H1 (cell line): ENCODE measurements at regions not wholly inside any gene's neighbourhood (a gene's known extent, or its start where the extent isn't known, plus 50 kb on each side); places are given as distances from the start of the nearest gene placed in this dataset.

Source experiments
- CTCF ChIA-PET: fragments of 300-600 bp; sonication (Branson Sonifier 250); formaldehyde crosslinking; loops from one replicate; lab custom pipeline; 2021; ENCODE audit not compliant: partially characterized antibody; lab: Charles Lee
- POLR2A ChIA-PET: fragments of 300-600 bp; sonication (Branson Sonifier 250); formaldehyde crosslinking; loops from one replicate; lab custom pipeline; 2021; ENCODE audit warnings: inconsistent platforms; ENCODE audit not compliant: partially characterized antibody; lab: Charles Lee
- DNase-seq, 2 experiments: peaks; one replicate each; pipeline versions ENCODE4 v3.0.0 to v3.0.0-alpha.2; 2010 to 2022; ENCODE audit warnings: low spot score in 2 of 2, low read depth in 1 of 2, mixed read lengths in 1 of 2
- FAIRE-seq: peaks from 2 replicates; lab custom pipeline; 2011; peaks lifted over from hg19 to GRCh38; lab: Jason Lieb, UNC
- H2AFZ ChIP-seq: 2 replicates; pipeline ENCODE4 v1.8.1; 2012; ENCODE audit warnings: low read length, inconsistent platforms
- H2AK5ac ChIP-seq: 2 replicates; pipeline ENCODE4 v1.6.1; 2013; ENCODE audit warnings: low read depth, low read length
- H2BK120ac ChIP-seq: replicated peaks from 2 replicates; pipeline ENCODE3; 2013; ENCODE audit warnings: low read depth, low read length, inconsistent platforms
- H2BK12ac ChIP-seq: 2 replicates; pipeline ENCODE4 v1.6.1; 2013; ENCODE audit warnings: low read depth, low read length
- H2BK15ac ChIP-seq: 2 replicates; pipeline ENCODE4 v1.6.1; 2013; ENCODE audit warnings: low read length
- H2BK20ac ChIP-seq: 2 replicates; pipeline ENCODE4 v1.6.1; 2013; ENCODE audit warnings: low read length
- H2BK5ac ChIP-seq: 2 replicates; pipeline ENCODE4 v1.6.1; 2013; ENCODE audit warnings: low read depth, low read length
- H3K14ac ChIP-seq: 2 replicates; pipeline ENCODE4 v1.6.1; 2013; ENCODE audit warnings: inconsistent platforms; ENCODE audit not compliant: insufficient read length
- H3K18ac ChIP-seq: 2 replicates; pipeline ENCODE4 v1.6.1; 2013; ENCODE audit warnings: low read length; ENCODE audit errors: extremely low read depth
- H3K23ac ChIP-seq: 2 replicates; pipeline ENCODE4 v1.6.1; 2013; ENCODE audit warnings: inconsistent platforms; ENCODE audit not compliant: insufficient read length
- H3K23me2 ChIP-seq: 2 replicates; pipeline ENCODE4 v1.6.1; 2013; ENCODE audit warnings: low read depth, low read length
- H3K27ac ChIP-seq: 2 replicates; pipeline ENCODE4 v1.6.1; 2011; ENCODE audit warnings: low read depth, low read length, inconsistent platforms
- H3K27me3 ChIP-seq, 4 experiments: replicated peaks in 1 of 4; 1 replicate in 1 of 4; 2 replicates in 3 of 4; pipeline versions ENCODE4 v1.6.1 to v1.8.1; 2011 to 2013; ENCODE audit warnings: low read length in 3 of 4, mild to moderate bottlenecking in 3 of 4, inconsistent platforms in 2 of 4, mixed read lengths in 2 of 4, moderate library complexity in 1 of 4; ENCODE audit not compliant: control insufficient read depth in 3 of 4, insufficient read depth in 3 of 4; ENCODE audit errors: extremely low read depth in 1 of 4
- H3K36me3 ChIP-seq, 4 experiments: 2 replicates each; pipeline versions ENCODE4 v1.6.1 to v1.8.1; 2011 to 2013; ENCODE audit warnings: mild to moderate bottlenecking in 4 of 4, low read length in 3 of 4, moderate library complexity in 2 of 4, control low read depth in 1 of 4, inconsistent platforms in 1 of 4; ENCODE audit not compliant: insufficient read depth in 4 of 4, control insufficient read depth in 2 of 4
- H3K4ac ChIP-seq: replicated peaks from 2 replicates; pipeline ENCODE3; 2013; ENCODE audit warnings: low read length, low read depth, mixed read lengths, inconsistent platforms; ENCODE audit not compliant: insufficient read length
- H3K4me1 ChIP-seq, 4 experiments: replicated peaks in 1 of 4; 1 replicate in 1 of 4; 2 replicates in 3 of 4; pipeline versions ENCODE4 v1.6.1 to v1.8.1; 2011 to 2013; ENCODE audit warnings: low read length in 3 of 4, inconsistent platforms in 2 of 4, mixed read lengths in 1 of 4; ENCODE audit not compliant: insufficient read depth in 4 of 4, control insufficient read depth in 3 of 4
- H3K4me2 ChIP-seq, 2 experiments: 2 replicates each; pipeline versions ENCODE4 v1.6.1 to v1.8.1; 2011 to 2013; ENCODE audit warnings: low read depth in 2 of 2, low read length in 2 of 2, control low read depth in 1 of 2, inconsistent platforms in 1 of 2, mild to moderate bottlenecking in 1 of 2; ENCODE audit not compliant: insufficient read depth in 1 of 2
- H3K4me3 ChIP-seq, 4 experiments: fragments of 200-600, 300-600 bp in 1 of 4; sonication (generic), shearing (Covaris generic), sonication (Bioruptor Twin) in 1 of 4; 2 replicates each; pipeline versions ENCODE4 v1.5.1 to v1.8.1; 2011 to 2016; ENCODE audit warnings: low read length in 4 of 4, low read depth in 3 of 4, control low read depth in 2 of 4, inconsistent platforms in 2 of 4, mild to moderate bottlenecking in 2 of 4, mixed read lengths in 1 of 4, moderate library complexity in 1 of 4; ENCODE audit not compliant: insufficient read depth in 2 of 4; ENCODE audit errors: extremely low read depth in 1 of 4
- H3K56ac ChIP-seq: replicated peaks from 2 replicates; pipeline ENCODE3; 2013; ENCODE audit warnings: low read depth, mild to moderate bottlenecking, mixed read lengths, low read length, inconsistent platforms; ENCODE audit not compliant: insufficient read length
- H3K79me1 ChIP-seq: 2 replicates; pipeline ENCODE4 v1.6.1; 2013; ENCODE audit warnings: low read depth, low read length, control low read depth
- H3K79me2 ChIP-seq, 2 experiments: 2 replicates each; pipeline versions ENCODE4 v1.6.1 to v1.8.1; 2012 to 2013; ENCODE audit warnings: low read length in 2 of 2, mild to moderate bottlenecking in 2 of 2, inconsistent platforms in 1 of 2; ENCODE audit not compliant: insufficient read depth in 2 of 2, control insufficient read depth in 1 of 2
- H3K9ac ChIP-seq, 4 experiments: replicated peaks in 1 of 4; 1 replicate in 1 of 4; 2 replicates in 3 of 4; pipeline versions ENCODE4 v1.6.1 to v1.8.1; 2011 to 2013; ENCODE audit warnings: low read depth in 3 of 4, low read length in 3 of 4, control low read depth in 2 of 4, mild to moderate bottlenecking in 2 of 4, moderate library complexity in 2 of 4, inconsistent platforms in 1 of 4; ENCODE audit errors: extremely low read depth in 1 of 4
- H3K9me3 ChIP-seq, 2 experiments: 2 replicates each; pipeline versions ENCODE4 v1.6.1 to v1.8.1; 2012 to 2013; ENCODE audit warnings: mild to moderate bottlenecking in 2 of 2, moderate library complexity in 2 of 2, control low read depth in 1 of 2, inconsistent platforms in 1 of 2, low read depth in 1 of 2, low read length in 1 of 2, mixed read lengths in 1 of 2; ENCODE audit not compliant: insufficient read depth in 2 of 2
- H4K20me1 ChIP-seq, 2 experiments: replicated peaks in 1 of 2; 2 replicates each; pipeline versions ENCODE3 to v1.8.1; 2011 to 2013; ENCODE audit warnings: inconsistent platforms in 2 of 2, low read length in 2 of 2, mild to moderate bottlenecking in 1 of 2; ENCODE audit not compliant: insufficient read depth in 2 of 2, control insufficient read depth in 1 of 2
- H4K5ac ChIP-seq: 2 replicates; pipeline ENCODE4 v1.6.1; 2013; ENCODE audit warnings: low read length, low read depth, mixed read lengths, inconsistent platforms; ENCODE audit not compliant: insufficient read length
- H4K8ac ChIP-seq: 2 replicates; pipeline ENCODE4 v1.8.0; 2013; ENCODE audit warnings: mild to moderate bottlenecking, moderate library complexity, low read length, inconsistent platforms; ENCODE audit not compliant: insufficient read depth; ENCODE audit errors: extremely low read depth
- H4K91ac ChIP-seq: replicated peaks from 2 replicates; pipeline ENCODE3; 2013; ENCODE audit warnings: low read length, mixed read lengths, inconsistent platforms; ENCODE audit not compliant: insufficient read length
- CTCF ChIP-seq, 3 experiments: IDR thresholded peaks; 1 replicate in 2 of 3; 2 replicates in 1 of 3; pipeline versions ENCODE4 v1.5.1 to v1.6.1; 2011; ENCODE audit warnings: low read length in 3 of 3, mild to moderate bottlenecking in 3 of 3, inconsistent platforms in 2 of 3, low read depth in 1 of 3, moderate library complexity in 1 of 3; ENCODE audit not compliant: insufficient read depth in 1 of 3; ENCODE audit errors: control extremely low read depth in 1 of 3
- EZH2 ChIP-seq: fragments of 200-600 bp; sonication (generic); IDR thresholded peaks from 2 replicates; pipeline ENCODE4 v1.7.1; 2012; ENCODE audit warnings: low read depth, mild to moderate bottlenecking, moderate library complexity, low read length, inconsistent platforms; ENCODE audit not compliant: severe bottlenecking
- RXRA ChIP-seq: IDR thresholded peaks from 2 replicates; pipeline ENCODE4 v1.6.1; 2011; ENCODE audit warnings: low read depth, mild to moderate bottlenecking, low read length, moderate library complexity; ENCODE audit not compliant: insufficient read depth
- SIN3A ChIP-seq, 2 experiments: IDR thresholded peaks in 1 of 2; conservative IDR thresholded peaks in 1 of 2; 2 replicates each; pipeline ENCODE4 v1.6.1; 2011 to 2012; ENCODE audit warnings: low read length in 2 of 2, improper control_type of control experiment in 1 of 2, low read depth in 1 of 2, mild to moderate bottlenecking in 1 of 2
- SIRT6 ChIP-seq: IDR thresholded peaks from one replicate; pipeline ENCODE4 v1.7.1; 2012; ENCODE audit warnings: low read length, inconsistent platforms
- SP2 ChIP-seq: IDR thresholded peaks from 2 replicates; pipeline ENCODE4 v1.6.1; 2012; ENCODE audit warnings: mild to moderate bottlenecking, low read length, inconsistent platforms
- TEAD4 ChIP-seq: IDR thresholded peaks from 2 replicates; pipeline ENCODE4 v1.6.1; 2012; ENCODE audit warnings: low read depth, low read length, inconsistent platforms, mixed read lengths
- WGBS, 2 experiments: shearing (Covaris generic) in 1 of 2; methylation state at CpG; one replicate each; pipeline versions ENCODE4 v1.1.6 to v1.1.7; 2013 to 2015; ENCODE audit warnings: low lambda C conversion rate in 2 of 2, mixed read lengths in 2 of 2, inconsistent platforms in 1 of 2, low coverage in 1 of 2, missing lambda C conversion rate in 1 of 2; ENCODE audit not compliant: insufficient replicate concordance in 2 of 2, insufficient coverage in 1 of 2, insufficient read length in 1 of 2; ENCODE audit errors: extremely low coverage in 1 of 2, missing lambda C conversion rate in 1 of 2; 5-methylcytosine and 5-hydroxymethylcytosine counted together
- TF ChIP-seq, protein P1 (sequence below): IDR thresholded peaks from 2 replicates; pipeline ENCODE4 v1.6.1; 2012; ENCODE audit warnings: inconsistent platforms

GRCh38 chr6:113664909-113665308 is 192.2 kb upstream of the MARCKS start:
- H3K79me1 ChIP-seq = no peaks in the 10 kb centered on the region
- no peak overlapping the region for H4K5ac ChIP-seq
- POLR2A ChIA-PET = no interaction called here
- H3K4ac ChIP-seq = no peak overlapping the region
- no peak overlapping the region for H2BK12ac ChIP-seq
- FAIRE-seq (no peak), DNase-seq (no peak)
- H3K4me3 ChIP-seq = no peak overlapping the region
- H2BK120ac ChIP-seq = no peak overlapping the region
- H3K4me1 ChIP-seq = no peaks in the 10 kb centered on the region
- no peak overlapping the region for H3K18ac ChIP-seq
- H3K4me2 ChIP-seq = no peak overlapping the region
- no peak overlapping the region for H2BK5ac ChIP-seq
- no peak overlapping the region for H3K9ac ChIP-seq
- TF ChIP-seq EZH2 = no peak
- TF ChIP-seq SIN3A (conservative IDR thresholded peaks at IDR 0.05 in 1 of 2, IDR thresholded peaks at IDR 0.05 in 1 of 2; ENCODE audit: low read depth in 1 of 2, low read length in 2 of 2) = no peak
- no peak for TF ChIP-seq TEAD4
- no peak for TF ChIP-seq RXRA
- TF ChIP-seq, protein P1, sequence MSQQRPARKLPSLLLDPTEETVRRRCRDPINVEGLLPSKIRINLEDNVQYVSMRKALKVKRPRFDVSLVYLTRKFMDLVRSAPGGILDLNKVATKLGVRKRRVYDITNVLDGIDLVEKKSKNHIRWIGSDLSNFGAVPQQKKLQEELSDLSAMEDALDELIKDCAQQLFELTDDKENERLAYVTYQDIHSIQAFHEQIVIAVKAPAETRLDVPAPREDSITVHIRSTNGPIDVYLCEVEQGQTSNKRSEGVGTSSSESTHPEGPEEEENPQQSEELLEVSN = no peak
- TF ChIP-seq SIRT6 = no peak
- TF ChIP-seq CTCF (IDR thresholded peaks at IDR 0.05; ENCODE audit: control extremely low read depth in 1 of 3, insufficient read depth in 1 of 3, low read depth in 1 of 3, low read length in 3 of 3) = no peak
- TF ChIP-seq SP2 = no peak
- no peaks in the 10 kb centered on the region for H3K36me3 ChIP-seq
- no peaks in the 10 kb centered on the region for H3K23me2 ChIP-seq
- no peak overlapping the region for H4K8ac ChIP-seq
- H3K14ac ChIP-seq = no peak overlapping the region
- CTCF ChIA-PET = interaction anchor here (1.8 kb wide), 1 partner anchor 245 kb away, joined by 5 read pairs; no protein-coding TSS in a partner anchor
- no peak overlapping the region for H3K56ac ChIP-seq
- no peak overlapping the region for H3K23ac ChIP-seq
- no peaks in the 10 kb centered on the region for H3K9me3 ChIP-seq
- no peak overlapping the region for H2AK5ac ChIP-seq
- no peak overlapping the region for H2BK15ac ChIP-seq
- 92% methylated on average over 2 of the region's 2 CpGs; no CpG with 5 or more reads in 1 of the 2 experiments for WGBS, 2 experiments
- no peak overlapping the region for H2BK20ac ChIP-seq
- no peaks in the 10 kb centered on the region for H3K27me3 ChIP-seq
- H4K20me1 ChIP-seq = no peaks in the 10 kb centered on the region
- H3K27ac ChIP-seq = no peak overlapping the region
- no peak overlapping the region for H4K91ac ChIP-seq
- no peaks in the 10 kb centered on the region for H3K79me2 ChIP-seq
- no peak overlapping the region for H2AFZ ChIP-seq
